IgD-negative memory B cell (primary cell): ENCODE measurements at regions not wholly inside any gene's neighbourhood (a gene's known extent, or its start where the extent isn't known, plus 50 kb on each side); places are given as distances from the start of the nearest gene placed in this dataset.
"Not testable (repeated sequence)": the region's sequence is repeated elsewhere in the genome, so short reads cannot be mapped to it uniquely, and the experiment has no call there.

Experiments used
- H3K27ac Mint-ChIP-seq, 3 donors: one replicate each; pipeline ENCODE4 v1.8.0; 2020 to 2022; ENCODE audit warnings: mild to moderate bottlenecking in 3 of 3, mixed read lengths in 3 of 3, moderate library complexity in 1 of 3
- H3K27me3 Mint-ChIP-seq: one replicate; pipeline ENCODE4 v1.8.0; 2021; ENCODE audit warnings: mixed read lengths
- H3K36me3 Mint-ChIP-seq: one replicate; pipeline ENCODE4 v1.8.0; 2020; ENCODE audit warnings: mild to moderate bottlenecking, mixed read lengths
- H3K4me1 Mint-ChIP-seq, 3 donors: one replicate each; pipeline ENCODE4 v1.8.0; 2020 to 2022; ENCODE audit warnings: mixed read lengths in 3 of 3, mild to moderate bottlenecking in 1 of 3
- H3K4me3 Mint-ChIP-seq, 4 donors: one replicate each; pipeline ENCODE4 v1.8.0; 2020 to 2022; ENCODE audit warnings: mild to moderate bottlenecking in 4 of 4, mixed read lengths in 4 of 4, moderate library complexity in 3 of 4
- H3K9me3 Mint-ChIP-seq, 3 donors: one replicate each; pipeline ENCODE4 v1.8.0; 2020 to 2021; ENCODE audit warnings: mixed read lengths in 3 of 3, mild to moderate bottlenecking in 1 of 3

DNA sequence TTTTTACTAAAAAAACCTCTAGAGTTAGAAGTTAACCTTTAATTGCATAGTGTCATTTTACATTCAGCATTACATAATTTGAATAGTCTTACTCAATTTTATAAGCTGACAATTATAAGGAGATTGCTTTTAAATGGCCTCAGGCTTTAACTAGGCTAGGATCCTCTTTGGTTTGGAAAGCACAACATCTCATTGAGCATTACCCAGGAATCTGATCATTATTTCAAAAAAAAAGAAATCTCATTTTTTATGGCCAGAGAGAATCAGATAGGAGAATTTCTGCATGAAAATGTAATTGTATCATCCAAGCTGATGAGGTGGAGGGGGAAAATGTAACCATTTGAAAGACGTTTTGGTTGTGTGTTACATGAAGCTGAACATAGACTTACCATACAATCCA, 324.9 kb upstream of the POT1 start:
- H3K9me3 Mint-ChIP-seq: no peaks in the 10 kb centered on the region
- no peak overlapping the region for H3K27ac Mint-ChIP-seq
- no peaks in the 10 kb centered on the region for H3K27me3 Mint-ChIP-seq
- H3K4me3 Mint-ChIP-seq: no peak overlapping the region
- no peaks in the 10 kb centered on the region for H3K36me3 Mint-ChIP-seq
- H3K4me1 Mint-ChIP-seq: peaks cover 0 to 2% (median 0%) of the 10 kb centered on the region in 3 donors

GRCh38 chr7:125253452-125254190, 324.0 kb upstream of the POT1 start:
- no peaks in the 10 kb centered on the region for H3K27me3 Mint-ChIP-seq
- H3K9me3 Mint-ChIP-seq: peaks cover 0 to under 1% (median 0%) of the 10 kb centered on the region in 3 donors
- H3K4me1 Mint-ChIP-seq: peaks cover 0 to 2% (median 0%) of the 10 kb centered on the region in 3 donors
- H3K36me3 Mint-ChIP-seq: no peaks in the 10 kb centered on the region
- no peak overlapping the region for H3K4me3 Mint-ChIP-seq
- H3K27ac Mint-ChIP-seq: no peak overlapping the region

- Mint-ChIP-seq H3K4me1 (no peaks in the 10 kb centered on the region), H3K4me3 (no peak overlapping the region), H3K27me3 (no peaks in the 10 kb centered on the region), H3K36me3 (no peaks in the 10 kb centered on the region), H3K9me3 (peaks cover 0 to 3% (median 0%) of the 10 kb centered on the region in 3 donors), H3K27ac (no peak overlapping the region)
These were observed 318.0 kb upstream of the POT1 start for GRCh38 chr7:125247514-125248098.

- Mint-ChIP-seq H3K36me3 (no peaks in the 10 kb centered on the region), H3K4me3 (no peak overlapping the region), H3K4me1 (no peaks in the 10 kb centered on the region), H3K9me3 (peaks cover 0 to 3% (median under 1%) of the 10 kb centered on the region in 3 donors), H3K27me3 (no peaks in the 10 kb centered on the region), H3K27ac (no peak overlapping the region)
These were observed 317.1 kb upstream of the POT1 start for GRCh38 chr7:125246706-125247105.

GRCh38 chr7:125241548-125241947, 311.9 kb upstream of the POT1 start:
- Mint-ChIP-seq H3K9me3 (peaks cover 0 to 3% (median 0%) of the 10 kb centered on the region in 3 donors), H3K27ac (no peak overlapping the region), H3K4me1 (no peaks in the 10 kb centered on the region)

GRCh38 chr7:125222596-125222995, 293.0 kb upstream of the POT1 start:
- no peaks in the 10 kb centered on the region for H3K4me1 Mint-ChIP-seq
- no peaks in the 10 kb centered on the region for H3K27me3 Mint-ChIP-seq
- no peaks in the 10 kb centered on the region for H3K36me3 Mint-ChIP-seq
- H3K27ac Mint-ChIP-seq: no peak overlapping the region
- H3K9me3 Mint-ChIP-seq: peaks cover 5 to 9% (median 6%) of the 10 kb centered on the region in 3 donors
- H3K4me3 Mint-ChIP-seq: no peak overlapping the region

More at GRCh38 chr7:125241548-125241947, 311.9 kb upstream of the POT1 start:
- Mint-ChIP-seq H3K4me3 (no peak overlapping the region), H3K36me3 (no peaks in the 10 kb centered on the region), H3K27me3 (no peaks in the 10 kb centered on the region)

DNA sequence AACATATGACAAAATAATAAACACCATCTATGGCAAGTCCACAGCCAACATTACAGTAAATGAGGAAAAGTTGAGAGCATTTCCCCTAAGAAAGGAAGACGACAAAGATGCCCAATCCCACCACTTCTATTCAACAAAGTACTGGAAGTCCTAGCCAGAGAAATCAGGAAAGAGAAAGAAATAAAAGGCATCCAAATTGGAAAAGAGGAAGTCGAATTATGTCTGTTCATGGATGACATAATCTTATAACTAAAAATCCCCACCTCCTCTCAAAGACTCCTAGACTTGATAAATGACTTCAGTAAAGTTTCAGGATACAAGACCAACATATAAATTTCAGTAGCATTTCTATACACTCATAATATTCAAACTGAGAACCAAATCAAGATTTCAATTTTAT, 288.5 kb upstream of the POT1 start:
- no peaks in the 10 kb centered on the region for H3K27me3 Mint-ChIP-seq
- no peak overlapping the region for H3K27ac Mint-ChIP-seq
- H3K9me3 Mint-ChIP-seq: peaks cover 5 to 19% (median 11%) of the 10 kb centered on the region in 3 donors
- H3K4me1 Mint-ChIP-seq: no peaks in the 10 kb centered on the region
- no peak overlapping the region for H3K4me3 Mint-ChIP-seq
- H3K36me3 Mint-ChIP-seq: no peaks in the 10 kb centered on the region

DNA sequence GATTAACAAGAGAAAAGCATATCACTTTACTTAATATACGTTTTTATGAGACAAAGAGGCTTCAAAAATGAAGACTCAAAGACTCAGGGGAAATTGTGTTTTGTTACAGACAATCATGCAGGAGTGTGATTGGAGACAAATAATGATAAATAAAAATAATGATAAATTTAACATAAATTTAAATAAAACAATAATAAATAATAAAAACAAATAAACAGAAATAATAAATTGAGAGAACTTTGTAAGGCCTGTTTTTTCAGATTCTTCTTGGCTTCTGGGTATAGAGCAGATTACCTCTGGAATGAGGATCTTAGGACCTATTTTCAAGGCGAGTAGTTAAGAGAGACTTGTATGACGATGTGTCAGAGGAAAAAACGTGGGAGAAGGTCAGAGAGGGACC, 271.4 kb upstream of the POT1 start:
- Mint-ChIP-seq H3K9me3 (peaks cover 0 to 3% (median 0%) of the 10 kb centered on the region in 3 donors), H3K36me3 (no peaks in the 10 kb centered on the region), H3K27ac (no peak overlapping the region), H3K27me3 (no peaks in the 10 kb centered on the region), H3K4me3 (no peak overlapping the region), H3K4me1 (no peaks in the 10 kb centered on the region)

- H3K36me3 Mint-ChIP-seq: no peaks in the 10 kb centered on the region
- no peaks in the 10 kb centered on the region for H3K27me3 Mint-ChIP-seq
- H3K9me3 Mint-ChIP-seq: peaks cover 1 to 9% (median 2%) of the 10 kb centered on the region in 3 donors
- no peaks in the 10 kb centered on the region for H3K4me1 Mint-ChIP-seq
- no peak overlapping the region for H3K27ac Mint-ChIP-seq
- no peak overlapping the region for H3K4me3 Mint-ChIP-seq
These were observed 268.2 kb upstream of the POT1 start for GRCh38 chr7:125197731-125198393.

DNA sequence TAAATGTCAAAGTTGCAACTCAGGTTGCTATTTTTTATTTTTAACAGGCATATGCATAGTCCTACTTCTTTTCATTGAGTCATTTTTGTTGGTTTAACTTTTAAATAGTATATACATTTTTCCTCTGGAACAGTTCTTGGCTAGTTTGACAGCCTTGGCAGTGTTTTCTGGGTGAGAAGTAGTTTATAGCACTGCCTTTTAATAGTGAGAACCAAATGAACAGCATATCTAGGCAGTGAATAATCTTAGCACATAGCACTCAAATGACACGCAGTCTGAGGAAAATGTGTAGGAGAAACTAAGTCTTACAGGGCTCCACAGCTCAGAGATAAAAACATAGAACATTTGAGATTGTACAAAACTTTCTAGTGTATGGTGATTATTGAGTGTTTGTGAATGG, 265.5 kb upstream of the POT1 start:
- H3K27me3 Mint-ChIP-seq: no peaks in the 10 kb centered on the region
- H3K27ac Mint-ChIP-seq: no peak overlapping the region
- peaks cover 4 to 16% (median 7%) of the 10 kb centered on the region in 3 donors for H3K9me3 Mint-ChIP-seq
- no peaks in the 10 kb centered on the region for H3K4me1 Mint-ChIP-seq
- H3K36me3 Mint-ChIP-seq: no peaks in the 10 kb centered on the region
- no peak overlapping the region for H3K4me3 Mint-ChIP-seq

- Mint-ChIP-seq H3K36me3 (no peaks in the 10 kb centered on the region), H3K27ac (no peak overlapping the region), H3K27me3 (no peaks in the 10 kb centered on the region), H3K9me3 (peaks cover 4 to 22% (median 10%) of the 10 kb centered on the region in 3 donors), H3K4me1 (no peaks in the 10 kb centered on the region), H3K4me3 (no peak overlapping the region)
These were observed 263.6 kb upstream of the POT1 start for GRCh38 chr7:125193263-125193662.

DNA sequence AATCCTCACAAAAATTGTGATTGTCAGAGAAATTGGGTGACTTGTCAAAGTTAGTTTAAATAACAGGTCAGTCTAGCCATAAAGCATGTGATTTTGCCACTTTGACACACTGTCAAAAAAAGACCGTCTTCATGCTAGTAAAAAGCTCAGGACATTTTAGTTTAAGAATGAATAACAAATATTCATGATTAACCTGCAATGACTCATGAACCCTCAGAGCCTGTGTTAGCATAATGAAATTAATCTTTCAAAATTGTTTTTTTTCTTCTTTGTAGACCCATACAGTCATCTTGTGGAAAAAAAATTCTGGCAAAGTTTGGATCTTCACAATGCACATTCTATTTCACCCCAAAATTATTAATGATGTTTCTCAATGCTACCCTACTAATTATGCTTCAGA, 255.2 kb upstream of the POT1 start:
- Mint-ChIP-seq H3K9me3 (peaks cover 0 to 13% (median 2%) of the 10 kb centered on the region in 3 donors), H3K4me3 (no peak overlapping the region), H3K4me1 (no peaks in the 10 kb centered on the region), H3K27me3 (no peaks in the 10 kb centered on the region), H3K27ac (no peak overlapping the region), H3K36me3 (no peaks in the 10 kb centered on the region)

GRCh38 chr7:125181569-125182267, 252.1 kb upstream of the POT1 start:
- not testable (repeated sequence) for H3K4me3 Mint-ChIP-seq, H3K27ac Mint-ChIP-seq, H3K27me3 Mint-ChIP-seq, H3K36me3 Mint-ChIP-seq, H3K4me1 Mint-ChIP-seq
- H3K9me3 Mint-ChIP-seq: peaks cover 0 to 20% (median 0%) of the 10 kb centered on the region in 3 donors

DNA sequence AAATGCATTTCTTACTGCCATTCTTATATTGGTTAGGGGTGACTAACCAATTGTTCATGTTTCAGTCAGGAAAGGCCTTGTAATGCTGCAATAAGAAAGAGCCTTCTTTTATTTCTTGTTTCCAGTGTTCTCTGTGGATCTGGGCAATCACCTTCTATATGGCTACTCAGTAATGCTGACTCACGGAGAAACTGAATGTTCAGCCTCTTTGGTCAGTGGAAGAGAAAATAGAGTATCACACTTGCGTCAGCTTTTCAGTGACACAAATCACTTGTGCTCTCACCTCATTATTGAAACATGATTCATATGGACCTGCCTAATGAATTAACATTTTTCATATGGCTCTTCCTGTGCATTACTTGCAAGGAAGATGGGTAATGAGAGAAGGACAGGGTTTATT, 243.9 kb upstream of the POT1 start:
- no peak overlapping the region for H3K27ac Mint-ChIP-seq
- no peaks in the 10 kb centered on the region for H3K27me3 Mint-ChIP-seq
- no peak overlapping the region for H3K4me3 Mint-ChIP-seq
- H3K36me3 Mint-ChIP-seq: no peaks in the 10 kb centered on the region
- H3K9me3 Mint-ChIP-seq: peaks cover 0 to 9% (median 7%) of the 10 kb centered on the region in 3 donors
- no peaks in the 10 kb centered on the region for H3K4me1 Mint-ChIP-seq

GRCh38 chr7:125169088-125169487, 239.5 kb upstream of the POT1 start:
- Mint-ChIP-seq H3K4me1 (no peaks in the 10 kb centered on the region), H3K27me3 (no peaks in the 10 kb centered on the region), H3K9me3 (peaks cover 0 to 4% (median 0%) of the 10 kb centered on the region in 3 donors), H3K36me3 (no peaks in the 10 kb centered on the region), H3K27ac (no peak overlapping the region), H3K4me3 (no peak overlapping the region)
